ENCODE measurements at regions not wholly inside any gene's neighbourhood (a gene's known extent, or its start where the extent isn't known, plus 50 kb on each side); places are given as distances from the start of the nearest gene placed in this dataset.
A peak's percentile ranks its signal among the peaks of the same experiment; 100 is the strongest.

GRCh38 chr2:147547440-147547839 lies 297.4 kb upstream of the ACVR2A start:
- DNase-seq = no peak

GRCh38 chr2:147546109-147546508 lies 298.7 kb upstream of the ACVR2A start:
- no peak for DNase-seq

- no peak for DNase-seq
Measured at GRCh38 chr2:147543056-147543455, 301.8 kb upstream of the ACVR2A start.

GRCh38 chr2:147542351-147542750 lies 302.5 kb upstream of the ACVR2A start:
- no peak for DNase-seq

GRCh38 chr2:147541314-147541713 lies 303.5 kb upstream of the ACVR2A start:
- DNase-seq = no peak

GRCh38 chr2:147538821-147539220 lies 306.0 kb upstream of the ACVR2A start:
- no peak for DNase-seq

- no peak for DNase-seq
Measured at GRCh38 chr2:147538088-147538487, 306.7 kb upstream of the ACVR2A start.

- no peak for DNase-seq
Measured at GRCh38 chr2:147531269-147531668, 313.6 kb upstream of the ACVR2A start.

- no peak for DNase-seq
Measured at GRCh38 chr2:147530033-147530432, 314.8 kb upstream of the ACVR2A start.

- peak; percentile 91 for DNase-seq
Measured at GRCh38 chr2:147525819-147526489, 318.9 kb upstream of the ACVR2A start.

- DNase-seq = no peak
Measured at GRCh38 chr2:147524912-147525311, 319.9 kb upstream of the ACVR2A start.

- DNase-seq = no peak
Measured at GRCh38 chr2:147523415-147523814, 321.4 kb upstream of the ACVR2A start.

GRCh38 chr2:147521936-147522335 lies 322.9 kb upstream of the ACVR2A start:
- DNase-seq = no peak

- no peak for DNase-seq
Measured at GRCh38 chr2:147520817-147521216, 324.0 kb upstream of the ACVR2A start.

GRCh38 chr2:147519178-147519577 lies 325.7 kb upstream of the ACVR2A start:
- no peak for DNase-seq

- peak; percentile 42 for DNase-seq
Measured at GRCh38 chr2:147515213-147515612, 329.6 kb upstream of the ACVR2A start.

GRCh38 chr2:147512206-147512605 lies 332.6 kb upstream of the ACVR2A start:
- DNase-seq = no peak

GRCh38 chr2:147511491-147511948 lies 333.3 kb upstream of the ACVR2A start:
- DNase-seq = no peak

- no peak for DNase-seq
Measured at GRCh38 chr2:147509821-147510220, 335.0 kb upstream of the ACVR2A start.

GRCh38 chr2:147506889-147507288 lies 337.9 kb upstream of the ACVR2A start:
- no peak for DNase-seq

- DNase-seq = no peak
Measured at GRCh38 chr2:147502711-147503290, 342.0 kb upstream of the ACVR2A start.

GRCh38 chr2:147501968-147502367 lies 342.9 kb upstream of the ACVR2A start:
- peak; percentile 77 for DNase-seq

GRCh38 chr2:147500819-147501395 lies 343.9 kb upstream of the ACVR2A start:
- DNase-seq = no peak

GRCh38 chr2:147500229-147500628 lies 344.6 kb upstream of the ACVR2A start:
- no peak for DNase-seq

- no peak for DNase-seq
Measured at GRCh38 chr2:147499785-147500184, 345.0 kb upstream of the ACVR2A start.

Data from NCI-H2029 (cell line).